ENCODE measurements at regions not wholly inside any gene's neighbourhood (a gene's known extent, or its start where the extent isn't known, plus 50 kb on each side); places are given as distances from the start of the nearest gene placed in this dataset.
"Not testable (repeated sequence)": the region's sequence is repeated elsewhere in the genome, so short reads cannot be mapped to it uniquely, and the experiment has no call there.

DNA sequence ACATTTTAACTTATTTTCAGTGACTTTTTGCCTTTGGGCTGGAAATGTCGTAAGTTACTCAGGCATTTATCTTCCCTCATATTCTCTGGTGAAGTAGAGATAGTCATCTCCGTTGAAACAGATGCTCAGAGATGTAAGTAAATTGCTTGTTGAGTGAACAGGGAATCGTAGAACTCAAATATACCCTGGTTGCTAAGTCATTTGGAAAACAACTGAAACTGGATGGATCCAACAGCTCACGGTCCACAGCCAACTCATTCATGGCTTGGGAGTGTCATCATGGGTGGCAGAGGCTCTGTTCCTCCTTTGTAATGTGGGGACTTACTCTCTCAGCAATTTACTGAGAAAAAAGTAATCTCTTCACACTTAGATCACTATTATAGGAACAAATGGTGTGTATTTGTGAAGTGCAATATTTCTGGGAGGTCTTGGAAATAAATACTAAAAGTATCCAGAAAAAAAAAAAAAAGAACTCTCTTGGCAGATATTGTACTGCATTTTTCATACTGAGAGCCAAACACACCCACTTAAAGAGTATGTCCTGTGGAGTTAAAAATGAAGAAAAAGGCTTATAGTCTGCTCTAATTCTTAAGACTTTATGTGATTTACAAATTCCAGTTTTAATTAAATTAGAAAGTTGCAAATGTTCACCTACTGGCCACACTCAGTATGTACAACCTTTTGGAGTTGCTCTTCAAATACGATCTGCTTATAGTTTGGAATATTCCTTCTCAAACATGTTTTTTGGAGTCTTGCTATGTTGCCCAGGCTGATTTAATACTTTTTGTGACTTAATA, 107.4 kb downstream of the LEPR start:
- DNase-seq = no peak

DNA sequence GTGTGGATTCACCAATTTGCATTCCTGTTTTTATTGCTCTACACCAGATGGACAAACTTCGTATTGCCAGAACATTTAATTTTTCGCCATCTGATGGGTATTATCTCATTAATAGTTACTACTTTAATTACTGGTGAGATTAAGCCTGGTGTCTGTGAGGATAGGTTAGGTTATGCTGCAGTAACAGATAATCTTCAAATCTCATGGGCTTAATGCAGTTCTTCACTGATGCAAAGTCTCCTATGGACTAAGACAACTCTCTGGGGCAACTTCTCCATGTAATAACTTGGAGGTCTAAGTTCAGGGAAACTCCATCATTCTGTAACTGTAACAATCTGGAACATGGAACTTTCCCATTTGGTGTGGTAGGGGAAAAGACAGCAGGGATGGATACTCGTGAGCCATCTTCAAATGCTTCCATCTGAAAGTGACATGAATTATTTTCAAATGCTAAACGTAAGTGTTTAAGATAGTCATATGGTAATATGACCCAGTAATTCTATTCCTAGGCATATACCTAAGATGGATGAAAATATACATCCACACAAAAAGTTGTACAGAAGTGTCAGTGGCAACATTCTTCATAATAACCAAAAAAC, 111.6 kb downstream of the LEPR start:
- DNase-seq = no peak

DNA sequence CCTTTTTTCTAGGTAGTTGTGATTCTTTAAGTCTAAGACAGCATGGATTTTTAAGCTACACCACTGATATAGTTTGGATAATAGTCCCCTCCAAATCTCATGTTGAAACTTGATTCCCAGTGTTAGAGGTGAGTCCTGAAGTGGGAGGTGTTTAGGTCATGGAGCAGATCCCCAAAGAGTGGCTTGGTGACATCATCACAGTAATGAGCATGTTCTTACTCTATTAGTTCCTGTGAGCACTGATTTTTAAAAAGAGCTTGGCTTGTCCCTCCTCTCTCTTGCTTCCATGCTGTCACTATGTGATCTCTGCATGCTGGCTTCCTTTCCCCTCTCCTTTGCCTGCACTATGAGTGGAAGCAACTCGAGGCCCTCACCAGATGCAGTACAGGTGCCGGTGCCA, 115.5 kb downstream of the LEPR start:
- no peak for DNase-seq

DNA sequence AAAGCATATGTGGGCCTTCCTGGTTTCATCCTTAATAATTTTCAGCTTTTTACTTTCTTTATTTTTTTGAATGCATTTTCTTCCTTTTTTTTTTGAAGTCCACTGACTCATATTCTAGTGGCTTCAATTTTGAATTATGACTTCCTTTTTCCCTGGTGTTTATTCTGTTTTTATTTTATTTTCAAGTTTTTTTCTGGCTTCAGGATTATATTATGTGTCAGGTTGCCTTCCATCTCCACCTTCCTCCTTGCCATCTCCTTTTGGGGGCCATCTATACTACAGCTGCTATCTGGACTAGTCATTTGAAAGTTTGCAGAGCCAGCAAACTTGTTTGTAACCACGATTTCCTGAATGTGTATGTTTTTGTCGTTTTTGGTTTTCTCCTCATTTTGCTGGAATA, 117.6 kb downstream of the LEPR start:
- no peak for DNase-seq

DNA sequence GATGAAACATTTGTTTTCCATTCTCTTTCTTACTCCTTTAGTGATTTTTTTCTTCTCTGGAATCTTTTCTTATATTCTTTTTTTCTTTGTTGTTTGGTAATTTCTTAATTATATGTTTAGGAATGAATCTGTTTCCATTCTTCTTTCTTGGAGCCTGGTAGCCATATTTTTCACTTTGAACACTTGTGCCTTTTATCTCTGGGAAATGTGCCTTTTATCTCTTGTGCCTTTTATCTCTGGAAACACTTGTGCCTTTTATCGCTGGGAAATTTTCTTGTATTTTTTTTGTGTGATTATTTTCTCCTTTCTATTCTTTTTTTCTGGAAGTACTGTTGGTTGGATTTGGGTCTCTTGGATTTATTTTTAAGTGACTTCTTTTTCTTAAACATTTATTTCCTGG, 118.2 kb downstream of the LEPR start:
- no peak for DNase-seq

DNA sequence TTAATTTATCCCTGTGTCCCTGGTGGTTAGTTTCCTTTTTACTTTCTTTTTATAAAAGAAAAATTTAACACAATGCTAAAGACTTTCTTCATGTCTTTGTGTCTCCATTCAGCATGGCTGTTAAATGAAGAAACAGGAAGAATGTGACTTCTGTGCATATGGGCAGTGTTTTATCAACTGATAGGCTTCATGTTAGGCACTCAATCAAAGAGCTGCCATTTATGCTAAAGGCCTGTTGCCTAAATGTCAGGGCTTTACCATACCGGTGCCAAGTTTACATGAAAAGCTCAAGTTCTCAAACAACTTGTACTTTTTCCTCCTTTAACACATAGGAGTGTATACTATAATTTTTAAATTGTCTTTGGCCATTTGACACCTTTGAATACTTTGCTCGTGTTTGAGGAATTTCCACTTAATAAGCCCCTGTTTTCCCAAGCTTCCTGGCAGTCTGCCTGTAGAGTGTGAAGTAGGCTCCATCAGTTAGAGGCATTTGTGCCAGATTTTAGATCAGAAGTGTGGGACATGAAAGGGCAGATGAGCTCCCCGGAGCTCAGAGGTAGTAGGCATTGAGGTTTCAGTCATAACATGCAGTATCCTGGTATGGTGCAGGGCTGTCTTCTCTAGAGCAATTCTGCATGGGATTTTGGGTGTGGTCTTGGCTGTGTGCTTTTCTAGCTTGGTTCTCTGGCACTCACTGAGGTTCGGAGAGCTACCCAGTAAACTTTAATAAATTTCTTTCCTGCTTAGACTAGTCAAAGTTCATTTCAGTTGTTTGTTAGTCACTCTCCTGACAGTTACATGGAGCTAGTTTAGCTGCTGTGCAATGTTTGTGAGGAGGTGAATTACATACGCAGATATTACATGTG, 119.0 kb downstream of the LEPR start:
- DNase-seq = no peak

DNA sequence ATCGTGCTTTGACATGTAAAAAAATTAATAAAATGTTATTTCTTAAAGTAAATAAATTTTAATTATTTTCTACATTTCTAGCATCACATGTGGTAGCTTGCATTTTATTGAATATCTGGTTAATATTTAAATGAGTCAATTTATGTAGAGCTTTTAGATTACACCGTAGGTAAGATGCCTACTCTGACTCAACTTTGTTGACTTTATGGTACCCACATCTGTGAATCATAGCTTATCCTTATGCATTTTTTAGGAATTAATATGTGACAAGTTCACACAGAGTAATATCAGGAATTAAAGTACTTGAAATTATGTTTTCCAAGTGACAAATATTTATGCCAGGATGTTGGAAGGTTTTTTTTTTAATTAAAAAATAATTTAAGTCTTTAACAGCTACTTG, 120.7 kb downstream of the LEPR start:
- no peak for DNase-seq

DNA sequence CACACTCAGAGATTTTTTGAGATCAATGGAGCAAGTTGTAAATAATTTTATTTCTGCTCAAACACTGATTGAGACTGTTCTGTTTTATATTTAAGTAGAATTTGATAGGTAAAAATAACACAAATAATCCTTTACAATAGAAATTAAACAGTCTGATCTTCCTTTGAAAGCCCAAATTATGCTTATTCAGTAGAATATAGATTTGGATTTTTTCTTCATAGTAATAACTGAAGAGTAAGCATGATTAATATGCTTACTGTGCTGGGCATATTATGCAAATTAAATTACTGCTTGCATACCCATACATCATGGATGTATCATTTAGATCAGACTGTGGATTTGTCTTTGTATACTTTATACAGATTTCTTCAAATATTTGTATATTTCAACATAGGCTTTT, 121.4 kb downstream of the LEPR start:
- DNase-seq = no peak

DNA sequence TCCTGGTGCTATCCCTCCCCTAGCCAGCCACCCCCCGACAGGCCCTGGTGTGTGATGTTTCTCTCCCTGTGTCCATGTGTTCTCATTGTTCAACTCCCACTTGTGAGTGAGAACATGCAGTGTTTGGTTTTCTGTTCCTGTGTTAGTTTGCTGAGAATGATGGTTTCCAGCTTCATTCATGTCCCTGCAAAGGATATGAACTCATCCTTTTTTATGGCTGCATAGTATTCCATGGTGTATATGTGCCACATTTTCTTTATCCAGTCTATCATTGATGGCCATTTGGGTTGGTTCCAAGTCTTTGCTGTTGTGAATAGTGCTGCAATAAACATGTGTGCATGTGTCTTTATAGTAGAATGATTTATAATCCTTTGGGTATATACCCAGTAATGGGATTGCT, 122.1 kb downstream of the LEPR start:
- not testable (repeated sequence) for DNase-seq

DNA sequence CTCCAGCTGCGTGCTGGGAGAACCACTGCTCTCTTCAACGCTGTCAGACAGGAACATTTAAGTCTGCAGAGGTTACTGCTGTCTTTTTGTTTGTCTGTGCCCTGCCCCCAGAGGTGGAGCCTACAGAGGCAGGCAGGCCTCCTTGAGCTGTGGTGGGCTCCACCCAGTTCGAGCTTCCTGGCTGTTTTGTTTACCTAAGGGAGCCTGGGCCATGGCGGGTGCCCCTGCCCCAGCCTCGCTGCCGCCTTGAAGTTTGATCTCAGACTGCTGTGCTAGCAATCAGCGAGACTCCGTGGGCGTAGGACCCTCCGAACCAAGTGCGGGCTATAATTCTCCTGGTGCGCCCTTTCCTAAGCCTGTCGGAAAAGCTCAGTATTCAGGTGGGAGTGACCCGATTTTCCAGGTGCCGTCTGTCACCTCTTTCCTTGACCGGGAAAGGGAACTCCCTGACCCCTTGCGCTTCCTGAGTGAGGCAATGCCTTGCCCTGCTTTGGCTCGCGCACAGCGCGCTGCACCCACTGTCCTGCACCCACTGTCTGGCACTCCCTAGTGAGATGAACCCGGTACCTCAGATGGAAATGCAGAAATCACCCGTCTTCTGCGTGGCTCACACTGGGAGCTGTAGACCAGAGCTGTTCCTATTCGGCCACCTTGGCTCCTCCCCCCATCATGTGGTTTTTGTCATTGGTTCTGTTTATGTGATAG, 130.0 kb downstream of the LEPR start:
- not testable (repeated sequence) for DNase-seq

DNA sequence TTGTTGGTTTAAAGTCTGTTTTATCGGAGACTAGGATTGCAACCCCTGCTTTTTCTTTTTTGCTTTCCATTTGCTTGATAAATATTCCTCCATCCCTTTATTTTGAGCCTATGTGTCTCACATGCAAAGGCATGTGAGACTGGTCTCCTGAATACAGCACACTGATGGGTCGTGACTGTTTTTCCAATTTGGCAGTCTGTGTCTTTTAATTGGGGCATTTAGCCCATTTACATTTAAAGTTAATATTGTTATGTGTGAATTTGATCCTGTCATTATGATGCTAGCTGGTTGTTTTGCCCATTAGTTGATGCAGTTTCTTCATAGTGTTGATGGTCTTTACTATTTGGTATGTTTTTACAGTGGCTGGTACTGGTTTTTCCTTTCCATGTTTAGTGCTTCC, 132.0 kb downstream of the LEPR start:
- DNase-seq = not testable (repeated sequence)

DNA sequence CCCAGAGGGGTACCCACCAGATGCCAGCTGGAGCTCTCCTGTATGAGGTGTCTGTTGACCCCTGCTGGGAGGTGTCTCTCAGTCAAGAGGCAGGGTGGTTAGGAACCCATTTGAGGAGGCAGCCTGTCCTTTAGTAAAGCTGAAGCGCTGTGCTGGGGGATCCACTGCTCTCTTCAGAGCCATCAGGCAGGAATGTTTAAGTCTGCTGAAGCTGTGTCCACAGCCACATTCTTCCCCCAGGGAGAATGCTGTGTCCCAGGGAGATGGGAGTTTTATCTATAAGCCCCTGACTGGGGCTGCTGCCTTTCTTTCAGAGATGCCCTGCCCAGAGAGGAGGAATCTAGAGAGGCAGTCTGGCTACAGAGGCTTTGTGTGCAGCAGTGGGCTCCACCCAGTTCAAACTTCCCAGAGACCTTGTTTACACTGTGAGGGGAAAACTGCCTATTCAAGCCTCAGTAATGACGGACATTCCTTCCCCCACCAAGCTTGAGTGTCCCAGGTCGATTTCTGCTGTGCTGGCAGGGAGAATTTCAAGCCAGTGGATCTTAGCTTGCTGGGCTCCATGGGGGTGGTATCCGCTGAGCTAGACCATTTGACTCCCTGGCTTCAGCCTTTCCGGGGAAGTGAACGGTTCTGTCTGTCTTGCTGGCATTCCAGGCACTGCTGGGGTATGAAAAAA, 133.8 kb downstream of the LEPR start:
- DNase-seq = not testable (repeated sequence)

DNA sequence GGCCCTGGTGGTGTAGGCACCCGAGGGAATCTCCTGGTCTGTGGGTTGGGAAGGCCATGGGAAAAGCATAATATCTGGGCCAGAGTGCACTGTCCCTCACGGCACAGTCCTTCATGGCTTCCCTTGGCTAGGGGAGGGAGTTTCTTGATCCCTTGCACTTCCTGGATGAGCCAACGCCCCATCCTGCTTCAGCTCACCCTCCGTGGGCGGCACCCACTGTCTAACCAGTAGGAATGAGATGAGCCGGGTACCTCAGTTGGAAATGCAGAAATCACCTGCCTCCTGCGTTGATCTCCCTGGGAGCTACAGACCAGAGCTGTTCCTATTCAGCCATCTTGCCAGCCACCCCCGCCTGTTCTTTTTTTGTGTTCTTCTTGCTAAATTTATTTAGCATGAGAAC, 134.4 kb downstream of the LEPR start:
- DNase-seq = no peak

DNA sequence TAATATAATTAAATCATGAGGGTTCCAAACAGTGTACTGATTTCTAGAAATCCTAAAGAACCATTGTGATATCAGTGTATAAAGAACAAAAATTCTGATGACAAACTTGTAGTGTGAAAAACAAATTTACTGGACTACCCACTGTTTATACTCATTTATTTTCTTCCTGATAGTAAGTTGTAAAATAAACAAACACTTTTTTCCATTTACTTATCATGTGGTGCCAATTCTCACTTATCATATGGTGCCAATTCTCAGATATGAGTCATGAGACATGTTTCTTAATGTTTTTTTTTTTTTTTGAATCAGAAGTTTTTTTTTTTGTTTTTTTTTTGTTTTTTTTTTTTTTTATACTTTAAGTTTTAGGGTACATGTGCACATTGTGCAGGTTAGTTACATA, 137.7 kb downstream of the LEPR start:
- DNase-seq = no peak

DNA sequence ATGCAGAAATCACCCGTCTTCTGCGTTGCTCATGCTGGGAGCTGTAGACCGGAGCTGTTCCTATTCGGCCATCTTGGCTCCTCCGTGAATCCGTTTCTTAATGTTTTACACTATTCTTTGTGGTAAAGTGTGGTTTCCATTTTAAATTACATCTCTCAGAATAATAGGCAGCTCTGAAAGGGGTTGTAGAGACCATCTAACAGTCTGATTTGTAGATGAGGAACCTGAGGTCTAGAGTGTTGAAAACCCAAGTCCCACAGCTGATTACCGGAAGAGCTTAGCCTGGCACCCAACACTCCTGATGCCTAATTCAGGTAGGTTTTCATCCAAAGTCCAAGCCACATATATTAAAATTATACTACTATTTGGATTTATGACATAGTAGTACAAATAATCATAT, 144.0 kb downstream of the LEPR start:
- DNase-seq = no peak

DNA sequence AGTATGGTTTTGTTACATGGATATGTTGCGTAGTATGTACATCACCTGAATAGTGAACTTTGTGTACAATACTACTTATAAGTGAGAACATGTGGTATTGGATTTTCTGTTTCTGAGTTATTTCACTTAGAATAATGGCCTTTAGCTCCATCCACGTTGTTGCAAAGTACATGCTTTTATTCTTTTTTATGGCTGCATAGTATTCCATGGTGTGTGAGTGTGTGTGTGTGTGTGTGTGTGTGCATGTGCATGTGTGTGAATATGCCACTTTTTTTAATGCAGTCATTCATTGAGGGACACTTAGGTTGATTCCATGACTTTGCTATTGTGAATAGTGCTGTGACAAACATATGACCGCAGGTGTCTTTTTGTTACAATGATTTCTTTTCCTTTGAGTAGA, 147.8 kb downstream of the LEPR start:
- DNase-seq = no peak

DNA sequence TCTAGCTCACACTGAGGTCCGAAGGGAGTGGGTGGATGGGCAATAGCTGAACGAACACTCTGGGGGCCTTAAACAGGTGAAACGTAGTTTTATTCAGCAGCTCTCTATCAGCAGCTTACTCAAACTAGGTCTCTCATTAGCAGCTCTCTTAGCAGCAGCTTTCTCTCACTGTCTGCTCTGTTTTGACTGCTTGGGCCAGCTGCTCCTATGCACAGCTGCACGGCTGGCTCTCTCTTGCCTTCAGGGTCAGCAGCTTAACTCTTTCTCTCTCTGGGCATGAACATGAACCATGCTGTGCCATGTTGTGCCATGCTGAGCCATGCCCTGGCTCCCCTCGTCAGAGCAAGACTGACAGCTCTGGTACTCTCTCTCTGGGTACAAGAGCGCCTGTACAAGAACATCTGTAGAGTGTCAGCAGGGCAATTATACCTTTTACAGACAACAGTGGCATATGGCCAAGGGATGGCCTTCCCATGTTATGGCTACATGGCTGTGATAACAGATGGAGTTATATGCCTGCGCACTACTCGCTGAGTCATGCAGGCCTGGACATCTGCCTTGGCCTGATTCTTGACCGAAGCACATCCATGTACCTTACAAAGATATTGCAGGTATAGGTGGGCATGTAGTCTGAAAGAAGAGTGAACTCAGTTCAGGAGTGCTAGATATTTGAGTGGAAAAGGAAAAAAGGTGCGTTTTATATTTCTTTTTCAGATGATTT, 152.4 kb downstream of the LEPR start:
- no peak for DNase-seq

DNA sequence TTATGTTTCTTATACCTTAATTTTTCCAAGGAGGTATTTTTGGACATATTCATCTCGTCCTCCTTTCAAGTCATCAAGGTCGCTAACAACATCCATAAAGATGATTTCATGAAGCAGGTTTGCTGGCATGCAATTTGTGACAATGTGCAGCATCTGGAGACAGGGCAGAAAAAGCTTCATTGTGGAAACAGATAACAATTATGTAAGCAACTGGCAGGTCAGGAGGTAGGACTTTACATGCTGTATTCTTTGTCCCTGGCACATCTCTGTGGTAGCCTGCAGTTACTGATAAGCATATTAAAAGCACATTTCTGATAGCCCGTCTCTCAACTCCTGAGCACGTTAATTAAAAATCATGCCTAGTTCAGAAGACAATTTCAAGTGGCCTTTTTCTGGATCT, 156.8 kb downstream of the LEPR start:
- DNase-seq = no peak

DNA sequence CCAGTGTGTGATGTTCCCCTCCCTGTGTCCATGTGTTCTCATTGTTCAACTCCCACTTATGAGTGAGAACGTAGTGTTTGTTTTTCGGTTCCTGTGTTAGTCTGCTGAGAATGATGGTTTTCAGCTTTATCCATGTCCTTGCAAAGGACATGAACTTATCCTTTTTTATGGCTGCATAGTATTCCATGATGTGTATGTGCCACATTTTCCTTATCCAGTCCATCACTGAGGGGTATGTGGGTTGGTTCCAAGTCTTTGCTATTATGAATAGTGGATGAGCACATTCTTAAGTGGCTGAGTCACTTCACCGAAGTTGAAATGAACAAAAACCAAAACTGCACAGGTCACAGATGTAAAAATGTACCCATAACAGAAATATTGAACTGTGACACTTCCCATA, 157.5 kb downstream of the LEPR start:
- not testable (repeated sequence) for DNase-seq

DNA sequence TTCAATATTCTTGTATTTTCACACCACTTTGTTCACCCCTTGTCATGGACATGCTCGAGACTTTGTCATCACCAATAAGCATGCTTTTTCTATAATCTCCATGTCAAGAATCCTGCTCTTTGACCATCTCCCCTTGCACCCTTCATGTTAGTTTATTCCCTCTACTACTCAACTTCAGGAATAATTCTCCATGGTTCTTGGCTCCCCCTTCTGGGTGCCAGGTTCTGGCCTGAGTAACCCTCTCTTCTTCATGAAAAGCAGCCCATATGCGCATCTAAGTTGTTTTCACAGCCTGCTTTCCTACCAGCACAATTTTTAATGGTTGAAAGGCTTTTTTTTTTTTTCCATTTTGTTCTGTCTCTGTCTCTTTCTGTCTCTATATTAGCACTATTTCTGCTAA, 160.7 kb downstream of the LEPR start:
- DNase-seq = no peak

DNA sequence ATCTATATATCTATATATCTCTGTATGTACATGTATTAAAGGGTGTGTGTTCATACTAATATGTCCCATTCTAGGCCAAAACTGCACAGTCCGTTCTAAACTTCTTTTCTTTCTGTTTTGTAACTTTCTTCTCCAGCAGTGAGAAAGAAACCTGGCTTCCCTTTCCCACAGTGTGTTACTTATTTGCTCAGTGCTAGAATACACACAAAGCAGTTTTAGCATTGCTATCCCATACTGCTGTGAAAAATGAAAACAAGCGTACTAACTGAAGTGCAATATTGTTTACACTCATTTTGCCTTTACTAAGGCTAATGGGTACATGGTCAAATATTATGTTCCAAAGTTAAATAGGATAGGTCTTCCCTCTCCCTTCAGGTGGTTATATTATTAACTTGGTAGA, 163.9 kb downstream of the LEPR start:
- no peak for DNase-seq

DNA sequence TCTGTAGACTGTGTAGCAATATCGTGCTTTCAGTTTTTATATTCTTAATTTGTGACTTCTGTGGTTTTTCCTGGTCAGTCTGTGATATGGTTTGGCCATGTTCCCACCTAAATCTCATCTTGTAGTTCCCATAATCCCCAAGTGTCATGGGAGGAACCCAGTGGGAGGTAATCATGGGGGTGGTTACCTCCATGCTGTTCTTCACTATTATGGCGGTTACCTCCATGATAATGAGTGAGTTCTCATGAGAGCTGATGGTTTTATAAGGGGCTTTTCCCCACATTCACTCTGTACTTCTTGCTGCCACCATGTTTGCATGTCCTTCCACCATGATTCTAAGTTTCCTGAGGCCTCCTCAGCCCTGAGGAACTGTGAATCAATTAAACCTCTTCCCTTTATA, 169.8 kb downstream of the LEPR start:
- no peak for DNase-seq

All from NCI-H524 treated with DMSO at 0.1 percent for 48 hours (cell line).